ENCODE measurements at regions not wholly inside any gene's neighbourhood (a gene's known extent, or its start where the extent isn't known, plus 50 kb on each side); places are given as distances from the start of the nearest gene placed in this dataset.

- no peak for DNase-seq (ENCODE audit: low read depth in 1 of 2, low spot score in 1 of 2)
- H3K27me3 ChIP-seq (ENCODE audit: insufficient read depth, poor library complexity, severe bottlenecking) = no peaks in the 10 kb centered on the region
- no peak overlapping the region for H3K27ac ChIP-seq (replicated peaks)
- TF ChIP-seq GABPA (IDR thresholded peaks at IDR 0.05; ENCODE audit: low read depth) (no peak), CTCF (IDR thresholded peaks at IDR 0.05; ENCODE audit: insufficient read depth, low read length) (no peak), POLR2AphosphoS5 (IDR thresholded peaks at IDR 0.05; ENCODE audit: low read depth) (no peak), SPI1 (IDR thresholded peaks at IDR 0.05; ENCODE audit: borderline replicate concordance, low read depth) (no peak), REST (IDR thresholded peaks at IDR 0.05; ENCODE audit: insufficient replicate concordance, low read depth) (no peak)
- H3K4me3 ChIP-seq (replicated peaks; ENCODE audit: insufficient read depth, low read length) = no peak overlapping the region
These were observed 50.0 kb upstream of the TMEM178A start for GRCh38 chr2:39615675-39616074.
